ENCODE measurements at regions not wholly inside any gene's neighbourhood (a gene's known extent, or its start where the extent isn't known, plus 50 kb on each side); places are given as distances from the start of the nearest gene placed in this dataset.

DNA sequence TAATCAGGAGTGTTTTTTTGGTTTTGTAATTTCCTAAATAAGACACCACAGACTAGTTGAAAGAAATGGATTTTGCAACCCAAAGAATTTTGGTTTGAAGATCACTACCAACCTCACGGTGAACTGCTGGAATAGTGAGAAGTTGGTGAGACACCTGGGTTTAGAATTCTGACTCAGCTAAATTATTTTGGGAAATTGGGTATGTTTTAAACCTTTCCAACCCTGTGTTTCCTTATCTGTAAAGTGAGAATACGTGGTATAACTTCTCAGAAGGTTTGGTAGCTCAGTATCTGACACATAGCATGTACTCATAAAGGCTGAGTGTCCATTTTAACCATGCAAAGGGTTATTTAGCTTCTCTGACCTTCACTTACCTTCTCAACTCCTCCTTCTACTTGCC is 261.9 kb downstream of the FOXA2 start:
- Mint-ChIP-seq H3K4me1 (ENCODE audit: low read depth, unreplicated experiment) (no peaks in the 10 kb centered on the region), H3K36me3 (ENCODE audit: insufficient read depth, unreplicated experiment) (no peaks in the 10 kb centered on the region), H3K27ac (ENCODE audit: unreplicated experiment) (no peak overlapping the region), H3K27me3 (ENCODE audit: insufficient read depth, unreplicated experiment) (peaks cover 38% of the 10 kb centered on the region), H3K4me3 (ENCODE audit: unreplicated experiment) (no peak overlapping the region), H3K9me3 (ENCODE audit: unreplicated experiment) (no peaks in the 10 kb centered on the region)
- ChIA-PET POLR2A (no interaction called here), CTCF (no interaction called here)
- no peaks in the 10 kb centered on the region for H3K9me3 ChIP-seq
- no peak for DNase-seq
- H3K4me1 ChIP-seq = no peaks in the 10 kb centered on the region
- BruUV-seq (replicated peaks) = no TSS peak
- intact Hi-C loops (cut with micrococcal nuclease; ENCODE audit: unreplicated experiment) = no loop called here
- no peaks in the 10 kb centered on the region for H3K36me3 ChIP-seq (ENCODE audit: control insufficient read depth, insufficient read depth, low read length)
- H3K4me3 ChIP-seq (ENCODE audit: low read depth, low read length) = no peak overlapping the region
- H3K27me3 ChIP-seq (replicated peaks; ENCODE audit: control insufficient read depth, insufficient read depth, low read length) = no peaks in the 10 kb centered on the region
- TF ChIP-seq CTCF (IDR thresholded peaks at IDR 0.05; ENCODE audit: insufficient read depth in 1 of 2, low read depth in 1 of 2, low read length in 1 of 2, severe bottlenecking in 1 of 2, unreplicated experiment in 1 of 2) = no peak

DNA sequence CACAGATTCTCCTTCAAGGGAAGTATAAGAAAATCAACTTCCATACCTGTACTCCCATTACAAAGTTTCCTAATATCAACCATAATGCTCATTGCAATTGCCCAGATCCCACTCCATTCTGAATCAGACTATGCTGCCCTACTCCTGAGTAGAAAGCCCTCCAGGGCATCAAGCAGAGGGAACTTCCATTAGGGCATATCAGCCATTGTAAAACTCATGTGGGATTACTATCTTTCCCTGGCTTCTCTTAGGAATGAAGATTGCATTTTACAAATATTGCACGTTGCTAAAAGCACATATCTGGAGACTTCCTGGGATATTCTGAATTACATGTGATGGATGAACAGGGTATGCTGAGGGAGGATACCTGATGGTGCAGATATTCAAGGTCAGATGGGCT is 263.2 kb downstream of the FOXA2 start:
- POLR2A ChIA-PET = no interaction called here
- Mint-ChIP-seq H3K27me3 (ENCODE audit: insufficient read depth, unreplicated experiment) (peaks cover 33% of the 10 kb centered on the region), H3K4me3 (ENCODE audit: unreplicated experiment) (no peak overlapping the region), H3K36me3 (ENCODE audit: insufficient read depth, unreplicated experiment) (no peaks in the 10 kb centered on the region), H3K4me1 (ENCODE audit: low read depth, unreplicated experiment) (no peaks in the 10 kb centered on the region), H3K27ac (ENCODE audit: unreplicated experiment) (no peak overlapping the region), H3K9me3 (ENCODE audit: unreplicated experiment) (no peaks in the 10 kb centered on the region)
- no peak for DNase-seq
- Histone ChIP-seq H3K9me3 (no peaks in the 10 kb centered on the region), H3K27me3 (replicated peaks; ENCODE audit: control insufficient read depth, insufficient read depth, low read length) (no peaks in the 10 kb centered on the region), H3K4me1 (no peaks in the 10 kb centered on the region), H3K4me3 (ENCODE audit: low read depth, low read length) (no peak overlapping the region), H3K36me3 (ENCODE audit: control insufficient read depth, insufficient read depth, low read length) (no peaks in the 10 kb centered on the region)
- CTCF ChIA-PET = no interaction called here
- BruUV-seq (replicated peaks) = no TSS peak
- intact Hi-C loops (cut with micrococcal nuclease; ENCODE audit: unreplicated experiment) = no loop called here
- TF ChIP-seq CTCF (IDR thresholded peaks at IDR 0.05; ENCODE audit: insufficient read depth in 1 of 2, low read depth in 1 of 2, low read length in 1 of 2, severe bottlenecking in 1 of 2, unreplicated experiment in 1 of 2) = no peak

- BruUV-seq (replicated peaks) = no TSS peak
- Histone ChIP-seq H3K9me3 (no peaks in the 10 kb centered on the region), H3K27me3 (replicated peaks; ENCODE audit: control insufficient read depth, insufficient read depth, low read length) (no peaks in the 10 kb centered on the region), H3K4me1 (no peaks in the 10 kb centered on the region), H3K36me3 (ENCODE audit: control insufficient read depth, insufficient read depth, low read length) (no peaks in the 10 kb centered on the region), H3K4me3 (ENCODE audit: low read depth, low read length) (no peak overlapping the region)
- Mint-ChIP-seq H3K36me3 (ENCODE audit: insufficient read depth, unreplicated experiment) (no peaks in the 10 kb centered on the region), H3K4me1 (ENCODE audit: low read depth, unreplicated experiment) (no peaks in the 10 kb centered on the region), H3K9me3 (ENCODE audit: unreplicated experiment) (no peaks in the 10 kb centered on the region), H3K27me3 (ENCODE audit: insufficient read depth, unreplicated experiment) (peaks cover 33% of the 10 kb centered on the region), H3K4me3 (ENCODE audit: unreplicated experiment) (no peak overlapping the region), H3K27ac (ENCODE audit: unreplicated experiment) (no peak overlapping the region)
- no peak for DNase-seq
- ChIA-PET POLR2A (no interaction called here), CTCF (no interaction called here)
- no peak for TF ChIP-seq CTCF (IDR thresholded peaks at IDR 0.05; ENCODE audit: insufficient read depth in 1 of 2, low read depth in 1 of 2, low read length in 1 of 2, severe bottlenecking in 1 of 2, unreplicated experiment in 1 of 2)
- intact Hi-C loops (cut with micrococcal nuclease; ENCODE audit: unreplicated experiment) = no loop called here
Observed at GRCh38 chr20:22320245-22320915, 264.0 kb downstream of the FOXA2 start.

Data from Caco-2 (cell line).